Astrocyte of the cerebellum (primary cell): ENCODE measurements at regions not wholly inside any gene's neighbourhood (a gene's known extent, or its start where the extent isn't known, plus 50 kb on each side); places are given as distances from the start of the nearest gene placed in this dataset.
"Not testable (repeated sequence)": the region's sequence is repeated elsewhere in the genome, so short reads cannot be mapped to it uniquely, and the experiment has no call there.

Source experiments
- DNase-seq: peaks from one replicate; pipeline ENCODE4 v3.0.0-alpha.2; 2011; ENCODE audit warnings: low read depth
- H3K4me3 ChIP-seq: 2 replicates; pipeline ENCODE4 v1.5.1; 2011; ENCODE audit warnings: mild to moderate bottlenecking, low read depth, low read length, moderate library complexity
- in situ Hi-C: cut with HindIII; loops from 2 replicates; pipeline ENCODE4 v1.10.0; 2017; ENCODE audit warnings: low sequenced_read_pairs
- TF ChIP-seq, protein P1 (sequence below): IDR thresholded peaks from 2 replicates; pipeline ENCODE4 v1.5.1; 2012; ENCODE audit warnings: low read length, low read depth, moderate library complexity, mild to moderate bottlenecking; ENCODE audit errors: missing control alignments

DNA sequence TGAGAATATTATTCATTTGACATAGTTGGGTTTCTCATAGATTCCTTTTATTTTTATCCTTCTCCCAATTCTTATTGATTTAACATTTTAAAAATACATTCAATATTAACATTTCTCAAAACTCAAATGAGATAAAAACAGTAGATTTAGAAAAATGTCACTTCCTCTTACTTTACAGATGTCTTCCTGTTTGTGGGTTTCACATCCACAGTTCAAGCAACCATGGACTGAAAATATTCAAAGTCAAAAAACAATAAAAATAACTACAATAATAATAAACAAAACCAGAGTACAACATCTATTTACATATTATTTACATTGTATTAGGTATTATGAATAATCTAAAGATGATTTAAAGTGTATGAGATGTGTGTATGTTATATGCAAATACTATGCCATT is 111.3 kb upstream of the SLC16A7 start:
- no peak overlapping the region for H3K4me3 ChIP-seq
- in situ Hi-C loops, result no loop called here
- TF ChIP-seq, protein P1, sequence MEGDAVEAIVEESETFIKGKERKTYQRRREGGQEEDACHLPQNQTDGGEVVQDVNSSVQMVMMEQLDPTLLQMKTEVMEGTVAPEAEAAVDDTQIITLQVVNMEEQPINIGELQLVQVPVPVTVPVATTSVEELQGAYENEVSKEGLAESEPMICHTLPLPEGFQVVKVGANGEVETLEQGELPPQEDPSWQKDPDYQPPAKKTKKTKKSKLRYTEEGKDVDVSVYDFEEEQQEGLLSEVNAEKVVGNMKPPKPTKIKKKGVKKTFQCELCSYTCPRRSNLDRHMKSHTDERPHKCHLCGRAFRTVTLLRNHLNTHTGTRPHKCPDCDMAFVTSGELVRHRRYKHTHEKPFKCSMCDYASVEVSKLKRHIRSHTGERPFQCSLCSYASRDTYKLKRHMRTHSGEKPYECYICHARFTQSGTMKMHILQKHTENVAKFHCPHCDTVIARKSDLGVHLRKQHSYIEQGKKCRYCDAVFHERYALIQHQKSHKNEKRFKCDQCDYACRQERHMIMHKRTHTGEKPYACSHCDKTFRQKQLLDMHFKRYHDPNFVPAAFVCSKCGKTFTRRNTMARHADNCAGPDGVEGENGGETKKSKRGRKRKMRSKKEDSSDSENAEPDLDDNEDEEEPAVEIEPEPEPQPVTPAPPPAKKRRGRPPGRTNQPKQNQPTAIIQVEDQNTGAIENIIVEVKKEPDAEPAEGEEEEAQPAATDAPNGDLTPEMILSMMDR, result no peak
- DNase-seq, result no peak

DNA sequence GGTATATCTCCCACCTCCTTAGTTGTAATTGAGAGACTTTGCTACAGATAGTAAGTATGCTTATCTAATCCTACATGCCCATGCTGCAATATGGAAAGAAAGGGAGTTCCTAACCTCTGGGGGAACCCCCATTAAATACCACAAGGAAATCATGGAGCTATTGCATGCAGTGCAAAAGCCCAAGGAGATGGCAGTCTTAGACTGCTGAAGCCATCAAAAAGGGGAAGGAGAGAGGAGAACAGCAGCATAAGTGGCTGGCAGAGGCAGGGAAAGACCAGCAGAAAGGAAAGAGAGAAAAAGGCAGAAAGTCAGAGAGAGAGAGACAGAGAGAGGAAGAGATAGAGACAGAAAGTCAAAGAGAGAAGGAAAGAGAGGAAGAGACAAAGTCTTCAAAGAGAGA is 121.6 kb upstream of the SLC16A7 start:
- in situ Hi-C loops, H3K4me3 ChIP-seq, DNase-seq: not testable (repeated sequence)

DNA sequence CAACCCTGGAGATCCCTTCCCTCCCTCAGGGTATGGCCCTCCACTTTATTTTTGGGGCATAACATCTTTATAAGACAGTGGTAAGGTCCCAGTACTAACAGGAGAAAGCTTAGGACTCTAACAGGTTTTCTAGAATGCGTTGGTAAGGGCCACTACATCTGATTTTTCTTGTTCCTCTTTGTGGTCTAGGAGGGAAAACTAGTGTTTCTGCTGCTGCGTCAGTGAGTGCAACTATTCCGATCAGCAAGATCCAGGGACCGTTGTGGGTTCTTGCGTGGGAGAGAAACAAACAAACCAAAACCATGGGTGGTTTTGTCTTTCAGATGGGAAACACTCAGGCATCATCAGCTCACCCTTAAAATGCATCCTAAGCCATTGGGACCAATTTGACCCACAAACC is 123.6 kb upstream of the SLC16A7 start:
- in situ Hi-C loops, result no loop called here
- TF ChIP-seq, protein P1, result no peak
- DNase-seq, result no peak
- no peak overlapping the region for H3K4me3 ChIP-seq

DNA sequence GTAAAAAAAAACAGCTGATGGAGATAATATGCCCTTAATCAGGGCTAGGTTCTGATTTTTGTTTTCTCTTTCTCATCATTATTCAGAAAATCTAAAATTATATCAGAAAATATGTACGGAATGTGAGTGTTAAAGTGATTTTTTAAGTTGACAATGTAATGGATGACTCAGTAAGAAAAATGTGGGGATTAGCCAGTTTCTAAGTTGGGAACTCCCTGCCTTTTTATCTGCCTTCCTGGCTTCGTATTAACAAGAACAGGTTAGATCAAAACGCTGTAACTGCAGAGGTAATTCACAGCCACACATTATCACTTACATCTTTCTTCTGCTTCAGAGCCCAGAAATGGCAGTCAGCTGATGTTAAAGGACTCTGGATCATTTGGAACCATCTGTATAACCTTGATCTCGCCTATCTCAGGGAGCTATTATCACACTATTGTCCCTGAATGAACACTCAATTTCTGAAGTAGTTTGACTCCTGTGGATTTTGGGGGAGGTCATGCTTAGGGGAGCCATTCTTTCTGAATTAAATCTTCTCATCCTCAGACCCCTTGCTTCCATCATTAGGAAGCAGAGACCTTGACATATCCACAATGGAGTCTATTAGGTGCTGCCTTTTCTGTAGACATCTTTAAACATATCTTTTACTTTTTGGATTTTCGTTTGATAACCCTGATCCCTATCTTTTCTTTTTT is 135.7 kb upstream of the SLC16A7 start:
- in situ Hi-C loops, result no loop called here
- TF ChIP-seq, protein P1, result no peak
- no peak overlapping the region for H3K4me3 ChIP-seq
- no peak for DNase-seq

DNA sequence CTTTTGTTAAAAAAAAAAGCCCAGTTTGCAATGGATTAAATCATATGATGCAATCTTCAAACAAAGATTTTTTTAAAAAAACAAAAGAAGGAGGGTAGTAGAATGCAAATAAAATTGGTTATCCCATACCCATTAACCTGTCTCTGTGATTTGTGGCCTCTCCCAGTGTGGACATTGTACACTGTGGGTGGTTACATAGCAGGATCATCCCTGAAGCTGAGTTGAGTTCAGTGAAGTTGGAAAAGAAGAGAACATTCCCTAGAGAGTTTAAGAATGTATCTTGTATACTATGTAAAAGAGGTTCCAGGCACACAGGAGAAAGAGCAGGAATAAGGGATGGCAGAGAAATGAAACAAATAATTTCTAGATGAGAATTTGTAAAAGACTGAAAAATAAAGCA is 142.4 kb upstream of the SLC16A7 start:
- DNase-seq, result no peak
- no peak overlapping the region for H3K4me3 ChIP-seq
- in situ Hi-C loops, result no loop called here
- TF ChIP-seq, protein P1, result no peak

DNA sequence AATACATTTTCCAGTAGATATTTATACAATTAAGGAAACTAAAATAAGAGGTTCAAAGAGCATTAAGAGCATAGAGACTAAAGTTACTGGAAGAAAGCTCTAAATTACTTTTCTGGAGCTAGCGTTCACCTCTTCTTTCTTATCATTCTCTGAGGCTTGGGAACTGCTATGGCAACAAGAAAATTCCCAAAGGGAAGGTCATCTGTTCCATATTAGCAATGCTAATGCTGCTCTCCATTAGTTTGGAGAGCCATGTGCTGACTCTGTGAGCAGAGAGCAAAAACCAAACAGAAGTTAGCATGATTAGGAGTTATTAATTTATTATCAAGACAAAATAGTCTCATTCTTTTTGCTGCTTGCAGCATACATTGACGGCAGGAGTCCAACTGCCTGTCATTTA is 143.1 kb upstream of the SLC16A7 start:
- no peak for DNase-seq
- H3K4me3 ChIP-seq, result no peak overlapping the region
- TF ChIP-seq, protein P1, result no peak
- in situ Hi-C loops, result no loop called here

DNA sequence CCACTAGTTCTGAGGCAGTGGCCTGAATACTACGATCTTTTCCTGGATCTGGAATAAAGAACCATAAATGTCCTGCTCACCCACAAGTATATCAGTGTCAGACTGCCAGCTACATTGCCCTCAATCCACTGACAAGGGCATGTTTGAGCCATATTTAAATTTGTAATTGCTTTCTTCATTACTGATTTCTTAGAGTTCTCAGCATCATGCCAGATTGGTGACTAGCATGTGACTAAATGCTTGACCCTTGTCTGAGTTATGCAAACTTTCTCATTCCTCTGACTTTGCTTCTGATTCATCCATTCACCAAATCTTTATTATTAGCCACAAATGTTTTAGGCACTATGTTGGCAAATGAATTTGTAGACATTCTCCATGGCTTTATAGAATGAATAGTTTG is 143.6 kb upstream of the SLC16A7 start:
- DNase-seq, result no peak
- TF ChIP-seq, protein P1, result no peak
- no peak overlapping the region for H3K4me3 ChIP-seq
- in situ Hi-C loops, result no loop called here
